LHCN-M2 (cell line): ENCODE measurements at regions not wholly inside any gene's neighbourhood (a gene's known extent, or its start where the extent isn't known, plus 50 kb on each side); places are given as distances from the start of the nearest gene placed in this dataset.

ENCODE experiments used
- DNase-seq: peaks from one replicate; pipeline ENCODE4 v3.0.0-alpha.2; 2012; ENCODE audit warnings: low read depth

GRCh38 chr4:181146051-181146450 is 1097.2 kb upstream of the TENM3 start:
- no peak for DNase-seq

GRCh38 chr4:181147416-181147951 is 1095.7 kb upstream of the TENM3 start:
- DNase-seq = no peak

DNA sequence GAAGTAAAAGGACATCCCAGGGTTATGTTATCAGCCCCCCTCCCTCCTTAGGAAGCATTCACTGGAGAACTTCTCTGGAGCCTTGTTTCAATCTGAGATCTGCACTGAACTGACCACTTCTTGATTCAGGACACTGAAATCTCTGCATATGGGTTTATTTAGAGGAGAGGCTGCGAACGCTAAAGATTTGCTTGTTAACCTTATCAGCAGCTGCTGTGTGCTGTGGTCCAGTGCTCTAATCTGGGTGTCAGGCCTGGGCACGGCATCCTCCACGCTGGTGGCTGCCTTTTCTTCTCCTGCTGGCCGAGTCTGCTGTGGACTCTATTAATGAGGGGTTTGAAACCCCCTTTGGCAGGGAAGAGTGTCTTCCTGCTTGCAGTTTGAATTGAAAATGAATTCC is 1094.7 kb upstream of the TENM3 start:
- no peak for DNase-seq

GRCh38 chr4:181150191-181150590 is 1093.0 kb upstream of the TENM3 start:
- no peak for DNase-seq

DNA sequence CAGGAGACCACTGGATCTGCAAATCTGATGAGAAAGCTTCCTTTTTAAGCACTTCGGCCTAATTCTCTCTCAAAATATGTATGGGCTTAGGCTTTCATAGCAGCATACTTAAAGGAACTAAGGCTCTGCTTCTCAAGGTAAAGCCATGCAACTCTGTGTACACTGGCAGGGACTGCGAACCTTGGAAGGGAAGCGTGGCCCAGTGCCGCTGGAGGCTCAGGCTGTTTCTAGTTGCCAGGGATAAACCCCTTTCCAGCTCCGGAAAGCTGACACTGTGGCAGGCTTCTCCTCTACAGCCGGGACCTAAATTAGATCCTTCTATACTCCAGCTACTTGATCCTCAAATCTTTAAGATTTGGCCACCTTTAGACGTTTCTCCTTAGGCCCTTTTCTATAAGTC is 1091.3 kb upstream of the TENM3 start:
- DNase-seq = no peak

DNA sequence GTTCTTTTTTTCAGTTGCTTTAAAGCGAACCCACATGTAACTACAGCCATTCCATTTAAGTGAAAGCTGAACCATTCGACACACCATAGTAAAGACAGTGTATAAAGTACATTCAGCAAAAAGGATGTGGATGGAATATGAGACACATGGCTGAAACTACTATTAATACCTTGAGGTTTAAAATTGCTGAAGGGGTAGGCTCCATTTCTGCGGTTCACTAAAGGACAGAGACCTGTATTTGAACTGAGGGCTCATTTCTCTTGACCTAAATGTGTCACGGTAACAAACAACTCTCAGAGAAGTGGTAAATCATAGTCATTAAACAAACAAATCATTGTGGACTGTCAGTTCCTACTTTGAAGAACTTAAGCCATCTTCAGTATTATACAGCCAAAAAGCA is 1085.6 kb upstream of the TENM3 start:
- no peak for DNase-seq

DNA sequence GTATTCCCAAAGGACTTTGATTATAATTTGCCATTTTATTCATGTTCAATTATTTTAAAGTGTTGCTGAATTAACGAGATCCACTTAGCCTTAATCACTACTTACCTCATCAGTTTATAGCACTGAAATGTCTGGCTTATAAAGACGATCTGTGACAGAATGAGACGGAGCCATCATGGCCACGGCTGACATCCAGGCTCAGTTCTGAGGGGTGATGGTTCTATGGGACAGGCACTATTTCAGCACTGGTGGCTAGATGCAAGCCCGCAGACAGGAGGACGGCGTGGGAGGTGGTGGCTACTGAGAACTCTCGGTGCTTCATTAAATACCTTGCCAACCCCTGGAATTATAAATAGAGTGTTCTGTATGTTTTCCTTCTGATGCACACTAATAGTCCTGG is 1084.2 kb upstream of the TENM3 start:
- DNase-seq = no peak

- no peak for DNase-seq
Measured at GRCh38 chr4:181161669-181162068, 1081.5 kb upstream of the TENM3 start.

DNA sequence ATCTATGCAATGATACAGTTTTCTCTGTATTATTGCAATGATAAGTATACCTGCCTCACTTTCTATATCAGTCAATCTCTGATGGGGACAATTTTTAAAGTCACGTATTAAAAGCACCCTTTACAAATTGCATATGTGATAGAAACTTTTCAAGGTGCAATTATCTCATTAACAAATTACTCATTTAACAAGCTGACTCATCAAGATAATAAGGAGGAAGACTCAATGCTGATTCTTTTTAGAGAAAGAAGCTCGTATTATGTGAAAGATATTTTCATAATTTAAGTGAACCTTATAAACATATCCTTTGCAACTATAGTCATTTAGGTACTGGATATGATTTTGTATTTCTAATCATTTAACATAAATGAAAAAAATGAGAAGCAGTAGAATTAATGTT is 1080.9 kb upstream of the TENM3 start:
- DNase-seq = no peak

DNA sequence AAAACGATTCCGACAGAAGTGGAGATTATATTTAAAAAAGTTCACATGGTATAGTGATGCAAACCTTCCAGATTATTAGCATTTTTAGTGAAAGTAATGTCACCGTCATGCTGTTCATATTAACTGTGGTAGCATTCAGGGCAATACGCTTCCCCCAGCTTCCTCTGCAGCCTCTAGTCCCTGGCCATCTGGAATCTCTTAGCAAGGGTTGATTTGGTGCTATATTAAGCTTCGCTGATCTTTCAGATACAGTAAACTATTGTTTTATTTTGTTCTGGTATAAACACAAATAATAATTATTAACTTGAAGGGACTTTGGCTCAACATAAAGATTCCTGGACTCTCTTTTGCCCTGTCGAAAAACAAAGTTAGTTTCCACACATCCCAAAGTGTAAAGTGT is 1080.5 kb upstream of the TENM3 start:
- no peak for DNase-seq

- DNase-seq = no peak
Measured at GRCh38 chr4:181166742-181167399, 1076.3 kb upstream of the TENM3 start.

GRCh38 chr4:181168011-181168805 is 1075.0 kb upstream of the TENM3 start:
- DNase-seq = no peak

GRCh38 chr4:181173046-181173445 is 1070.2 kb upstream of the TENM3 start:
- no peak for DNase-seq

DNA sequence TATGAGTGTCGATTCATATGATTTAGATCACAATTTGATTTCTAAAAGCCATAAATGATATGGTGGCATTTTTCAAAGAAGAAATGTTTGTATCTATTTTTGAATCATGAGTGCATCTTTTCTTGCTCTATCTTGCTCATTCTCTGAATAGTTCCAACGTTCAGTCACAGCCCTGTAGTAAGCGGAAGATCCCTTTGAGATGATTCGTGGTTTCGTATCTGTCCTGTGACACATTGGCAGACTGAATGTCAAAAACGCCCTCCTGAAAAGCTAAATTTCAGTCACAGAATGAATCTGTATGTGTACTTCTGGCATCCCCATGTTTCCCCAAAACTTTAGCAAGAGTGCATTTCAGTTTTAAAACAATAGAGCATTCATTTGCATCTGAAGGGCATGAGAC is 1066.9 kb upstream of the TENM3 start:
- DNase-seq = no peak

DNA sequence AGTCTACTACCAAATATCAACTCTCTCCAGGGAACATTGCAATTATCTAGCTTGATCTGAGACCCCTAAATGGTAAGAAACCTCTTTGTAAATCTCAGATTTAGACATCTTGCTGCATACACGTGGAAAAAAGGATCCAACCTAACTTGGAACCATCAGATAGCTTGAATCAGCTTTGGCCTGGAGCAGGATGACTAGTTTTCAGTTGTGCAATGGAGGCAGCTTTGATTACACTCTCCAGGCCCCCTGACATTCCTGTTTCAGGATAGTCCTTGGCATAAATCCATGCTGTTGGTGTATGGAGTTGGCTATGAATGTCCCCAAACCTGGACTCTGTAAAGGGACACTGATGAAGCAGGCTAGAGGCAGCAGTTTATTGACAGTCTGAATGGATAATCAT is 1061.9 kb upstream of the TENM3 start:
- DNase-seq = no peak

GRCh38 chr4:181189751-181190150 is 1053.5 kb upstream of the TENM3 start:
- no peak for DNase-seq

- no peak for DNase-seq
Measured at GRCh38 chr4:181193131-181193930, 1049.9 kb upstream of the TENM3 start.

GRCh38 chr4:181194096-181194495 is 1049.1 kb upstream of the TENM3 start:
- no peak for DNase-seq

DNA sequence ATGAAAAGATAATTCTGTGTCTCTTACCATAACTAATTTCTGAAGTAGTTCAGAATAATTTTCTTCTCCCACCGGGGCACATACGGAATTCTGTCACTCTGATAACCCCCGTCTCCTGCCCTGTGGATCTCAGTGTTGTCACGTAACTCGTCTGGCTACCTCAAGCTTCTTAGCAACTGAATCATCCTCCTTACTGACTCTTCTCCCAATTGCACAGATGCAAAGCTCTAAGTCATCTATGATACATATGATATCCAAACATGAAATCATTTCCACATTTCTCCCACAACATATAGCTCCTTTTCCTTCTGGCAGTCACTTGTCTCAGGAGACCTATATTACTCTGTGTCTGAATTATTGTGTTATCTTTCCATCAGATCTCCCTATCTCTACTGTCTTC is 1043.1 kb upstream of the TENM3 start:
- no peak for DNase-seq

DNA sequence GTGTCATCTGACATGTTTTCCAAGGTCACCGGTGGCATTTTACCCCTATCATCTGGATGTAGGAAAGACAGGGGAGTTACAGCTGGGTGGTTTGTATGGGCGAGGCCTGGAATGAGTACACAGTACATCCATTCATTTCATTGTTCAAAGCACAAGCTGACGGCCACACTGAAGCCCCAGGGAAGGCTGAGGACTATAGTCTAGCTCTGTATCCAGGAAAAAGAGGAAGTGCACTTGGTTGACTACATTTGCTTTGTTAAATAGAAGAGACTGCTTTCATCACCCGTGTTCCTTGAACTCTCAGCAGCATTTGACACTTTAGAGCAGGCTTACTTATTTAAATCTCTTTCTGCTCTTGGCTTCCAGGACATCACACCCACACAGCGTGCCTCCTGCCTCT is 1041.0 kb upstream of the TENM3 start:
- DNase-seq = no peak

GRCh38 chr4:181204109-181204508 is 1039.1 kb upstream of the TENM3 start:
- DNase-seq = no peak

GRCh38 chr4:181213551-181213950 is 1029.7 kb upstream of the TENM3 start:
- no peak for DNase-seq
